ENCODE measurements at regions not wholly inside any gene's neighbourhood (a gene's known extent, or its start where the extent isn't known, plus 50 kb on each side); places are given as distances from the start of the nearest gene placed in this dataset.

GRCh38 chr10:124206616-124207015, 113.2 kb upstream of the CHST15 start:
- Mint-ChIP-seq H3K36me3 (ENCODE audit: low read depth) (no peaks in the 10 kb centered on the region), H3K4me1 (peaks cover 16% of the 10 kb centered on the region), H3K9me3 (peaks cover 24% of the 10 kb centered on the region), H3K4me3 (no peak overlapping the region), H3K27ac (peak overlapping the region in 2 of 3 experiments; percentile 34 to 72), H3K27me3 (ENCODE audit: low read depth) (peaks cover 20% of the 10 kb centered on the region)
- no peak for TF ChIP-seq CTCF (IDR thresholded peaks at IDR 0.05; ENCODE audit: unreplicated experiment in 3 of 3)

- Mint-ChIP-seq H3K4me3 (no peak overlapping the region), H3K9me3 (peaks cover 23% of the 10 kb centered on the region), H3K27ac (no peak overlapping the region), H3K27me3 (ENCODE audit: low read depth) (peaks cover 14% of the 10 kb centered on the region), H3K4me1 (peaks cover 16% of the 10 kb centered on the region), H3K36me3 (ENCODE audit: low read depth) (no peaks in the 10 kb centered on the region)
- TF ChIP-seq CTCF (IDR thresholded peaks at IDR 0.05; ENCODE audit: unreplicated experiment in 3 of 3): no peak
Observed at GRCh38 chr10:124205432-124205831, 112.0 kb upstream of the CHST15 start.

GRCh38 chr10:124204726-124205125, 111.3 kb upstream of the CHST15 start:
- no peak overlapping the region for H3K4me3 Mint-ChIP-seq
- peaks cover 20% of the 10 kb centered on the region for H3K9me3 Mint-ChIP-seq
- H3K27me3 Mint-ChIP-seq (ENCODE audit: low read depth): peaks cover 14% of the 10 kb centered on the region
- no peak for TF ChIP-seq CTCF (IDR thresholded peaks at IDR 0.05; ENCODE audit: unreplicated experiment in 3 of 3)
- H3K36me3 Mint-ChIP-seq (ENCODE audit: low read depth): no peaks in the 10 kb centered on the region
- H3K4me1 Mint-ChIP-seq: peaks cover 16% of the 10 kb centered on the region
- no peak overlapping the region for H3K27ac Mint-ChIP-seq

GRCh38 chr10:124200011-124200410, 106.6 kb upstream of the CHST15 start:
- Mint-ChIP-seq H3K4me3 (no peak overlapping the region), H3K36me3 (ENCODE audit: low read depth) (no peaks in the 10 kb centered on the region), H3K27ac (no peak overlapping the region), H3K9me3 (peaks cover 11% of the 10 kb centered on the region), H3K27me3 (ENCODE audit: low read depth) (peaks cover 14% of the 10 kb centered on the region), H3K4me1 (peaks cover 41% of the 10 kb centered on the region)
- TF ChIP-seq CTCF (IDR thresholded peaks at IDR 0.05; ENCODE audit: unreplicated experiment in 3 of 3): no peak

GRCh38 chr10:124198871-124199270, 105.5 kb upstream of the CHST15 start:
- no peak for TF ChIP-seq CTCF (IDR thresholded peaks at IDR 0.05; ENCODE audit: unreplicated experiment in 3 of 3)
- peaks cover 5% of the 10 kb centered on the region for H3K27me3 Mint-ChIP-seq (ENCODE audit: low read depth)
- H3K36me3 Mint-ChIP-seq (ENCODE audit: low read depth): no peaks in the 10 kb centered on the region
- H3K4me1 Mint-ChIP-seq: peaks cover 49% of the 10 kb centered on the region
- no peak overlapping the region for H3K4me3 Mint-ChIP-seq
- peak overlapping the region in 1 of 3 experiments; percentile 93 for H3K27ac Mint-ChIP-seq
- peaks cover 10% of the 10 kb centered on the region for H3K9me3 Mint-ChIP-seq

- H3K27me3 Mint-ChIP-seq (ENCODE audit: low read depth): peaks cover 4% of the 10 kb centered on the region
- no peak overlapping the region for H3K4me3 Mint-ChIP-seq
- peaks cover 49% of the 10 kb centered on the region for H3K4me1 Mint-ChIP-seq
- no peaks in the 10 kb centered on the region for H3K36me3 Mint-ChIP-seq (ENCODE audit: low read depth)
- peaks cover 10% of the 10 kb centered on the region for H3K9me3 Mint-ChIP-seq
- H3K27ac Mint-ChIP-seq: peak overlapping the region; percentile 90 to 93 (median 92)
- TF ChIP-seq CTCF (IDR thresholded peaks at IDR 0.05; ENCODE audit: unreplicated experiment in 3 of 3): no peak
Observed at GRCh38 chr10:124198125-124198501, 104.7 kb upstream of the CHST15 start.

All from nephron (organoid).